Fibroblast of villous mesenchyme (primary cell): ENCODE measurements at regions not wholly inside any gene's neighbourhood (a gene's known extent, or its start where the extent isn't known, plus 50 kb on each side); places are given as distances from the start of the nearest gene placed in this dataset.
"Not testable (repeated sequence)": the region's sequence is repeated elsewhere in the genome, so short reads cannot be mapped to it uniquely, and the experiment has no call there.

Experiments used
- DNase-seq: peaks from one replicate; pipeline ENCODE4 v3.0.0-alpha.2; 2010; ENCODE audit warnings: low read depth
- H3K4me3 ChIP-seq: 2 replicates; pipeline ENCODE4 v1.5.1; 2011; ENCODE audit warnings: low read depth, mild to moderate bottlenecking, low read length
- CTCF ChIP-seq: IDR thresholded peaks from 2 replicates; pipeline ENCODE4 v1.5.1; 2012; ENCODE audit warnings: low read depth, mild to moderate bottlenecking, low read length; ENCODE audit not compliant: insufficient read depth

GRCh38 chr2:216932863-216933548 lies 73.1 kb upstream of the TNP1 start:
- no peak overlapping the region for H3K4me3 ChIP-seq
- TF ChIP-seq CTCF: no peak
- no peak for DNase-seq

GRCh38 chr2:216932113-216932862 lies 72.4 kb upstream of the TNP1 start:
- no peak for TF ChIP-seq CTCF
- no peak for DNase-seq

GRCh38 chr2:216930716-216931115 lies 70.9 kb upstream of the TNP1 start:
- DNase-seq: no peak
- TF ChIP-seq CTCF: no peak
- no peak overlapping the region for H3K4me3 ChIP-seq

More at GRCh38 chr2:216932113-216932862, 72.4 kb upstream of the TNP1 start:
- no peak overlapping the region for H3K4me3 ChIP-seq

- H3K4me3 ChIP-seq, DNase-seq: not testable (repeated sequence)
Measured at GRCh38 chr2:216929338-216929737, 69.5 kb upstream of the TNP1 start.

- no peak for TF ChIP-seq CTCF
- H3K4me3 ChIP-seq: no peak overlapping the region
Measured at GRCh38 chr2:216927163-216927562, 67.3 kb upstream of the TNP1 start.

GRCh38 chr2:216925636-216926366 lies 65.9 kb upstream of the TNP1 start:
- no peak for TF ChIP-seq CTCF
- no peak for DNase-seq
- H3K4me3 ChIP-seq: no peak overlapping the region

More at GRCh38 chr2:216927163-216927562, 67.3 kb upstream of the TNP1 start:
- DNase-seq: no peak

GRCh38 chr2:216925006-216925405 lies 65.1 kb upstream of the TNP1 start:
- no peak overlapping the region for H3K4me3 ChIP-seq
- DNase-seq: no peak
- no peak for TF ChIP-seq CTCF
